ENCODE measurements at regions not wholly inside any gene's neighbourhood (a gene's known extent, or its start where the extent isn't known, plus 50 kb on each side); places are given as distances from the start of the nearest gene placed in this dataset.
A peak's percentile ranks its signal among the peaks of the same experiment; 100 is the strongest.

DNA sequence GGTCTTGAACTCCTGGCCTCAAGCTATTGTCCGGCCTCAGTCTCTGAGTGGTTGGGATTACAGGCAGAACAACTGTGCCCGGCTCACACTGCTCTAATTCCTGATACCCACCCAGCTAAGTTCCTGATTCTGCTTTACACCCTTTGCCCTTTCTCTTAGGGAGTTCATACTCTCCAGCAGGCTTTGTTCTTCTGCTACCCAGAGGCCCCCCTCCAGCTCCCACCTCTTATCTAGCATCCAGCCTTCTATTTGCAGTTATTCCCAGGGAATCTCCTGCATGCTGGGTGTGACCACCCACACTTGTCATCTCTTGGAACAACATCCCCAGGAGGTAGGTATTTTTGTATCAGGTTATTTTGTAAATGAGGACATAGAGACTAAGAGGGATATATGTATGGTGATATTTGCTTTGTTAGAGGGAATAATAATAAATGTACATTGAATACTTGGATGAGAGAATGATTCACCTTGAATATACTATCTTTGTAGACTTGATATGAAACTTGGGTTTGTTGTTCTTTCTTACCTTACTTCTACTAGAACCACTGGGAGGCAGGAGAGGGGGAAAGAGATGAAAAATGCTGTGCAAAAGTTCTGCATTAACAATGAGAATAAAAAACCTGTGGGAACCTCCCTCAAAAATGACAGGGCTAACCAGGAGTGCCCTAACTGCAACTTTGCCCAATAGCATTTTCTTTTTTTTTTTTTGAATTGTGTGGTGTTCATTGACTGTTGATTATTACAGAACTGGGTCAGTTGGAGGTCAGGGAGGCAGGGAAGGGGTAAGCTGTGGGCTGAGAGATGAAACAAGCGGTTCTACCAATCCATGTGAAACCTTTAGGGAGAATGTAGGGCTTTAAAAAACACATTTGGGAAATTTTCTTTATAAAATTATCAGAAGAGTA lies 157.4 kb downstream of the SPRY1 start:
- no peak for FAIRE-seq
- H3K4me3 ChIP-seq (ENCODE audit: control insufficient read depth in 2 of 3, extremely low read depth in 1 of 3, insufficient read depth in 2 of 3, low read depth in 1 of 3, low read length in 3 of 3): no peak overlapping the region
- no peak for TF ChIP-seq EZH2 (IDR thresholded peaks at IDR 0.05; ENCODE audit: low read length)
- TF ChIP-seq, protein P1, sequence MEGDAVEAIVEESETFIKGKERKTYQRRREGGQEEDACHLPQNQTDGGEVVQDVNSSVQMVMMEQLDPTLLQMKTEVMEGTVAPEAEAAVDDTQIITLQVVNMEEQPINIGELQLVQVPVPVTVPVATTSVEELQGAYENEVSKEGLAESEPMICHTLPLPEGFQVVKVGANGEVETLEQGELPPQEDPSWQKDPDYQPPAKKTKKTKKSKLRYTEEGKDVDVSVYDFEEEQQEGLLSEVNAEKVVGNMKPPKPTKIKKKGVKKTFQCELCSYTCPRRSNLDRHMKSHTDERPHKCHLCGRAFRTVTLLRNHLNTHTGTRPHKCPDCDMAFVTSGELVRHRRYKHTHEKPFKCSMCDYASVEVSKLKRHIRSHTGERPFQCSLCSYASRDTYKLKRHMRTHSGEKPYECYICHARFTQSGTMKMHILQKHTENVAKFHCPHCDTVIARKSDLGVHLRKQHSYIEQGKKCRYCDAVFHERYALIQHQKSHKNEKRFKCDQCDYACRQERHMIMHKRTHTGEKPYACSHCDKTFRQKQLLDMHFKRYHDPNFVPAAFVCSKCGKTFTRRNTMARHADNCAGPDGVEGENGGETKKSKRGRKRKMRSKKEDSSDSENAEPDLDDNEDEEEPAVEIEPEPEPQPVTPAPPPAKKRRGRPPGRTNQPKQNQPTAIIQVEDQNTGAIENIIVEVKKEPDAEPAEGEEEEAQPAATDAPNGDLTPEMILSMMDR (optimal IDR thresholded peaks at IDR 0.05 in 1 of 3, IDR thresholded peaks at IDR 0.05 in 1 of 3, conservative IDR thresholded peaks at IDR 0.05 in 1 of 3; ENCODE audit: extremely low read depth in 1 of 3, insufficient read depth in 2 of 3, low read length in 3 of 3): no peak
- H3K4me2 ChIP-seq (ENCODE audit: control insufficient read depth, extremely low read depth, insufficient read depth, low read depth, low read length): no peak overlapping the region
- H3K9me1 ChIP-seq (ENCODE audit: control insufficient read depth, extremely low read depth, insufficient read depth, low read length): no peaks in the 10 kb centered on the region
- H3K27me3 ChIP-seq (ENCODE audit: control insufficient read depth, extremely low read depth, insufficient read depth, low read length): no peaks in the 10 kb centered on the region
- H3K9ac ChIP-seq (ENCODE audit: control insufficient read depth, extremely low read depth, insufficient read depth, low read length): no peak overlapping the region
- H3K4me1 ChIP-seq (ENCODE audit: control insufficient read depth, extremely low read depth, insufficient read depth, low read length): peaks cover 22% of the 10 kb centered on the region
- no peaks in the 10 kb centered on the region for H3K36me3 ChIP-seq (ENCODE audit: control insufficient read depth in 2 of 2, extremely low read depth in 1 of 2, insufficient read depth in 2 of 2, low read length in 2 of 2)
- dilution Hi-C loops (cut with MboI; ENCODE audit: extremely low pct_ligation_motif_present, low sequenced_read_pairs): no loop called here
- no peaks in the 10 kb centered on the region for H3K79me2 ChIP-seq (ENCODE audit: control insufficient read depth, insufficient read depth, low read length)
- H4K20me1 ChIP-seq (ENCODE audit: control insufficient read depth, extremely low read depth, insufficient read depth, low read length): no peaks in the 10 kb centered on the region
- no peak for DNase-seq (ENCODE audit: low read depth, low spot score)
- no peaks in the 10 kb centered on the region for H3K9me3 ChIP-seq (ENCODE audit: control insufficient read depth, low read depth, low read length)
- H3K27ac ChIP-seq (ENCODE audit: control insufficient read depth, insufficient read depth, low read length): no peak overlapping the region
- no peak overlapping the region for H2AFZ ChIP-seq (ENCODE audit: control insufficient read depth, low read length)

DNA sequence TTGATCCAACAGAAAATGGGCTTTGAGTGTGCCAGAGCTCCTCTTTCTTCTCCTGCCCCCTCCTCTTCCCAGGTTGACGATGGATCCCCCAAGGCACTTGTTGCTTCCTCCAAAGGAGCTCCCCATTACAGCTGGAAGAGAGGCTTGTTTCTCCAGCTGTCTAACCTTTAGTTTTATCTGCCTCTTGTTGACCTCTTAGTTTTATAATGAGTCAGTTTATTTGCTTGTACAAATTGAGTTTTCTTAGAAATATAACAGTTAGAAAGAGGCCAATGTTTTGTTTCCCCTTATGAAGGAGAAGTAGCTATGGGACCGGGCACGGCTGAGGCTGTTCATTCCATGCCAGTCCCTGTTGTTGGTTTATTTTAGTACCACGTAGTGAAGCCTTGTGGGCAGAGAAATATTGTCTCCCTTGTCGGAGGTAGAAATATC lies 158.2 kb downstream of the SPRY1 start:
- H3K9ac ChIP-seq (ENCODE audit: control insufficient read depth, extremely low read depth, insufficient read depth, low read length): peak overlapping the region; percentile 22
- peaks cover 22% of the 10 kb centered on the region for H3K4me1 ChIP-seq (ENCODE audit: control insufficient read depth, extremely low read depth, insufficient read depth, low read length)
- DNase-seq (ENCODE audit: low read depth, low spot score) (no peak), FAIRE-seq (peak; percentile 48)
- H3K4me3 ChIP-seq (ENCODE audit: control insufficient read depth in 2 of 3, extremely low read depth in 1 of 3, insufficient read depth in 2 of 3, low read depth in 1 of 3, low read length in 3 of 3): peak overlapping the region in 2 of 3 experiments; percentile 8 to 52
- no peaks in the 10 kb centered on the region for H3K9me1 ChIP-seq (ENCODE audit: control insufficient read depth, extremely low read depth, insufficient read depth, low read length)
- H3K27ac ChIP-seq (ENCODE audit: control insufficient read depth, insufficient read depth, low read length): peak overlapping the region; percentile 59
- peak overlapping the region; percentile 74 for H3K4me2 ChIP-seq (ENCODE audit: control insufficient read depth, extremely low read depth, insufficient read depth, low read depth, low read length)
- H2AFZ ChIP-seq (ENCODE audit: control insufficient read depth, low read length): peak overlapping the region; percentile 67
- dilution Hi-C loops (cut with MboI; ENCODE audit: extremely low pct_ligation_motif_present, low sequenced_read_pairs): no loop called here
- no peaks in the 10 kb centered on the region for H3K27me3 ChIP-seq (ENCODE audit: control insufficient read depth, extremely low read depth, insufficient read depth, low read length)
- H3K79me2 ChIP-seq (ENCODE audit: control insufficient read depth, insufficient read depth, low read length): no peaks in the 10 kb centered on the region
- no peak for TF ChIP-seq EZH2 (IDR thresholded peaks at IDR 0.05; ENCODE audit: low read length)
- TF ChIP-seq, protein P1 (optimal IDR thresholded peaks at IDR 0.05 in 1 of 3, IDR thresholded peaks at IDR 0.05 in 1 of 3, conservative IDR thresholded peaks at IDR 0.05 in 1 of 3; ENCODE audit: extremely low read depth in 1 of 3, insufficient read depth in 2 of 3, low read length in 3 of 3): no peak
- H4K20me1 ChIP-seq (ENCODE audit: control insufficient read depth, extremely low read depth, insufficient read depth, low read length): no peaks in the 10 kb centered on the region
- H3K36me3 ChIP-seq (ENCODE audit: control insufficient read depth in 2 of 2, extremely low read depth in 1 of 2, insufficient read depth in 2 of 2, low read length in 2 of 2): no peaks in the 10 kb centered on the region
- no peaks in the 10 kb centered on the region for H3K9me3 ChIP-seq (ENCODE audit: control insufficient read depth, low read depth, low read length)
